Rectal smooth muscle tissue (tissue), 1 donor: ENCODE measurements at regions not wholly inside any gene's neighbourhood (a gene's known extent, or its start where the extent isn't known, plus 50 kb on each side); places are given as distances from the start of the nearest gene placed in this dataset.
"Not testable (repeated sequence)": the region's sequence is repeated elsewhere in the genome, so short reads cannot be mapped to it uniquely, and the experiment has no call there.

Source experiments
- H3K27ac ChIP-seq: one replicate; pipeline ENCODE4 v1.7.0; 2013; ENCODE audit warnings: low read depth, low read length, inconsistent platforms
- H3K27me3 ChIP-seq: one replicate; pipeline ENCODE4 v1.7.0; 2013; ENCODE audit warnings: low read length; ENCODE audit not compliant: control insufficient read depth, insufficient read depth
- H3K36me3 ChIP-seq: one replicate; pipeline ENCODE4 v1.7.0; 2013; ENCODE audit warnings: low read length; ENCODE audit not compliant: control insufficient read depth, insufficient read depth
- H3K4me1 ChIP-seq: one replicate; pipeline ENCODE4 v1.7.0; 2013; ENCODE audit warnings: low read length; ENCODE audit not compliant: control insufficient read depth, insufficient read depth
- H3K4me3 ChIP-seq: one replicate; pipeline ENCODE4 v1.7.0; 2013; ENCODE audit warnings: low read length
- H3K9ac ChIP-seq: one replicate; pipeline ENCODE4 v1.7.0; 2013; ENCODE audit warnings: low read length

DNA sequence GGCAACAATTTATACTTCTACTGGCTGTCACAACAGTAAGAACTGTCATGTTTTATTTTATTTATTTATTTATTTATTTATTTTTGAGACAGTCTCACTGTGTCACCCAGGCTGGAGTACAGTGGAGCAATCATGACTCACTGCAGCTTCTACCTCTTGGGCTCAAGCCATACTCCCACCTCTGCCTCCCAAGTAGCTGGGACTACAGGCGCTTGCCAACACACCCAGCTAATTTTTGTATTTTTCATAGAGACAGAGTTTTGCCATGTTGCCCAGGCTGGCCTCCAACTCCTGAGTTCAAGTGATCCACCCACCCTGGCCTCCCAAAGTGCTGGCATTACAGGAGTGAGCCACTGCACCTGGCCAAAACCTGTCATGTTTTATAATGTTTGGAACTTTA lies 255.1 kb upstream of the DUSP10 start:
- H3K27me3 ChIP-seq, H3K36me3 ChIP-seq, H3K4me1 ChIP-seq, H3K4me3 ChIP-seq, H3K27ac ChIP-seq, H3K9ac ChIP-seq: not testable (repeated sequence)

DNA sequence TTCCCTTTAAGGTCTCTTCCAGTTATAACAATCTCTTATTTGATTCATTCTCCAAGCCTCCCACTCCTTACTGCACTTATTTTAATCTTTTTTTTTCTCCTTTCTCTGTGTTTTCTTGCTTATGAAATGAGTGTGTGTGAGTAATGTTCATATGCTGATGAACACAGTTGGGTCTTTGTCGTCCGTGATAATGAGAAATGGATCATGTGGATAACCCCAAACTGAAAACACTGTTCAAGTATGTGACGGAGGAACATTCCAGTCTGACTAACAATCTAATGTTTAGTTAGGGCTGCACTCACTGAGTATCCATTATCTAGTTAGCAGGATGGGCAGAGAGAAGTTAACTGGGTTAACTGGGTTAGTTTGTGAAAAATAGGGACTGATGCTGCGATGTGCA lies 253.1 kb upstream of the DUSP10 start:
- H3K4me1 ChIP-seq = no peaks in the 10 kb centered on the region
- H3K9ac ChIP-seq = no peak overlapping the region
- H3K36me3 ChIP-seq = no peaks in the 10 kb centered on the region
- H3K27me3 ChIP-seq = no peaks in the 10 kb centered on the region
- no peak overlapping the region for H3K4me3 ChIP-seq
- H3K27ac ChIP-seq = no peak overlapping the region

DNA sequence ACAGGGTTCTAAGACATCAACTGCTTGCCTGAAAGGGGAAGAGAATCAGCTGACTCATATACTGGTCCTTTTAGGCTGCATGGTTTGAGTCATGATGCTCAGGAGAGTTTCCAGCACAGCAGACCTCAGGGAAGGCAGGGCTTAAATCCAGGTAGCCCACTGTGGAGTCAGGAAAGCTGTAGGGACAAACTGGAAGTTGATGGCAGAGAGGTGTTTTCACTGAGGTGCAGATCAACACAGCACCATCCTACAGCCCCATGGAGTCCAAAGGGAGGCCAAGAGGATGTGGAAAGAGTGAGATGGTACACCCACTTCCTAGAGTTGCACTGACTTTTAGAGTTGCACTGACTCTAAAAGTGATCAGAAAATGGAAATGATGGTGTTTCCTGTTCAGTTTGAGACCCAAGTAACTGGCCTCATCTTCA lies 252.4 kb upstream of the DUSP10 start:
- Histone ChIP-seq H3K4me3 (no peak overlapping the region), H3K9ac (no peak overlapping the region), H3K36me3 (no peaks in the 10 kb centered on the region), H3K4me1 (no peaks in the 10 kb centered on the region), H3K27me3 (no peaks in the 10 kb centered on the region), H3K27ac (no peak overlapping the region)

DNA sequence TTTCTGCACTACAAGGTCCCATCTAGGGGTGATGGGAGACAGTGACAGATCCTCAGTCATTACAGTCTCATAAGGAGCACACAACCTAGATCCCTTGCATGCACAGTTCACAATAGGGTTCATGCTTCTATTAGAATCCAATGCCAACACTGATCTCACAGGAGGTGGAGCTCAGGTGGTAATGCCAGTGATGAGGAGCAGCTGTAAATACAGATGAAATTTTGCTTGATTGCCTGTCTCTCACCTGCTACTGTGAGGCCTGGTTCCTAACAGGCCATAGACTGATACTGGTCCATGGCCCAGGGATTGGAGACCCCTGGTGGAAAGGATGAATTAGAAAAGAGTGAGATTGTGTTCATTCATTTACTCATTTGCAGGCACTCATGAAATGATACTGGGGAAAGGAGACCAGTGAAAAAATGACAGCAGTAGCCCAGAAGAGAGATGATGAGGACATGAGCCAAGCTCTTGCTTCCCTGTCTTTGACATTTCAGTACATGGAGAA lies 251.6 kb upstream of the DUSP10 start:
- Histone ChIP-seq H3K36me3 (no peaks in the 10 kb centered on the region), H3K27me3 (no peaks in the 10 kb centered on the region), H3K9ac (no peak overlapping the region), H3K27ac (no peak overlapping the region), H3K4me3 (no peak overlapping the region), H3K4me1 (no peaks in the 10 kb centered on the region)

DNA sequence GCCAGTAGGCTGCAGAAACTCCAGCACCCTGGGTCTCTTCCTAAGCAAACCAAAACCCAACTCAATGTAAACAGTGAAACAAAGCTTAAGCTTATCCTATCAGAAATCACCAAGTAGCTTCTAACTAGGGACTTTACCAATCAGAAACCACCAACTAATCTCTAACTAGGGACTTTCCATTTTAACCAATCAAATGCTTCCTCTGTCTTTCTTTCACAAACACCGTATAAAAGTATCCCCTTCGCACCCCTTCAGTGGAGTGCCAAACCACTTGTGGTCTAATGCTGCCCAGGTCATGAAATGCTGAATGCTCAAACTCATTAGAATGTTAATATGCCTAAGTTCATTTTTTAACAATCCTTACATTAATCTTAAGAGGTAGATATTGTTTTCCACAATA lies 250.5 kb upstream of the DUSP10 start:
- no peaks in the 10 kb centered on the region for H3K4me1 ChIP-seq
- H3K4me3 ChIP-seq = no peak overlapping the region
- no peak overlapping the region for H3K27ac ChIP-seq
- H3K36me3 ChIP-seq = no peaks in the 10 kb centered on the region
- no peak overlapping the region for H3K9ac ChIP-seq
- no peaks in the 10 kb centered on the region for H3K27me3 ChIP-seq

DNA sequence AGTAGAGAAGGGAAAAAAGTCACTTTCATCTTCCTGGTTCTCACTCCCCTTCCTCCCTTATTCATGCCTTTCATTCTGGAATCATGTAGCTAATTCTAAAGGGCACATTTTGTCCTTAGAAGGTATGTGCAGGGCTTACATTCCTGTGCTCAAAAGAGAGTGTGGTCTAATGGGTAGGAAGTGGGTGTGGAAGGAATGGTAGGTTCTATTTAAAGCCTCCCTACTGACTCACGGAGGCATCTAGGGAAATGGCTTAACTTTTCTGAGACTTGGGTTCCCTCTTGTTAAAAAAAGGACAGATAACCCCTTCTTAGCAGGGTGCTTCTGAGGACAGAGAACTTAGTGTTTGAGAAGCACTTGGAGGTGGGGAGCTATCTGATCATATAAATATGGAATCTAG lies 249.3 kb upstream of the DUSP10 start:
- Histone ChIP-seq H3K9ac (no peak overlapping the region), H3K27me3 (no peaks in the 10 kb centered on the region), H3K36me3 (no peaks in the 10 kb centered on the region), H3K4me1 (no peaks in the 10 kb centered on the region), H3K27ac (no peak overlapping the region), H3K4me3 (no peak overlapping the region)

DNA sequence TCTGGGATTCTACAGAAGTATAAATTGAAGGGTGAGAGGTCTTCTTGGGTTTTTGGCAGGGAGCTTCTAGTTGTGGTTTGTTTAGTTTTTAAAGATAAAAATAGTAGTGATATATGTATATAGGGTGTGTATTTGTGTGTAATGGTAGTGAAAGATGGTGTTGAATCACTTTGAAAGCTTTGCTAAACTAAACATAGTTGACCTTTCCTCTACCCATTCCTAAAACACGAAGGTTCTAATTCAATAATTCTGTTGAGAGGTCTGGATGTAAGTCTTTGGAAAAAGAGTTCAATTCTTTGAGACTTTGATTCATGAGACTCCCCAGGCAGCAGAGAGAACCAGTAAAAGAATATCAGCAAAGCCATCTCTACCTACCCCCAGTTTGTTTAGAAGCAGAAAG lies 247.9 kb upstream of the DUSP10 start:
- Histone ChIP-seq H3K4me1 (no peaks in the 10 kb centered on the region), H3K27me3 (no peaks in the 10 kb centered on the region), H3K4me3 (no peak overlapping the region), H3K27ac (no peak overlapping the region), H3K36me3 (no peaks in the 10 kb centered on the region), H3K9ac (no peak overlapping the region)

DNA sequence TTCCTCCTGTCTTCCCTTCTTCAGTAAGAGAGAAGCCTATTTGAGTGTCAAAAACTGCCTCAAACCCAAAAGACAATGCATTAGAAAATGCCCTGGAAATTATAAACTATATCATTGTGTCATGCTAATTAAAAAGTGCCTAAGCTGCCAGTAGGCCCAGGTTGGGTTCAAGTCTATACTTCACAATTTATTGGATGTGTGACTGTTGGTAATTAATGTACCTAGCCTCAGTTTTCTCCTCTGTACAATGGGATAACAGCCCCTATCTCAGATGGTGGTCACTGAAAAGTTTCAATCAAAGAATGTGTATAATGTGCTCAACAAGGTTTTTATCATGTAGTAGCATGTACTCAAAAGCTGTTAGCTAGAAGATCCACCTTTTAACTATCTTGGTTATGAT lies 246.9 kb upstream of the DUSP10 start:
- H3K9ac ChIP-seq = no peak overlapping the region
- no peaks in the 10 kb centered on the region for H3K4me1 ChIP-seq
- no peaks in the 10 kb centered on the region for H3K36me3 ChIP-seq
- no peak overlapping the region for H3K27ac ChIP-seq
- no peaks in the 10 kb centered on the region for H3K27me3 ChIP-seq
- no peak overlapping the region for H3K4me3 ChIP-seq

DNA sequence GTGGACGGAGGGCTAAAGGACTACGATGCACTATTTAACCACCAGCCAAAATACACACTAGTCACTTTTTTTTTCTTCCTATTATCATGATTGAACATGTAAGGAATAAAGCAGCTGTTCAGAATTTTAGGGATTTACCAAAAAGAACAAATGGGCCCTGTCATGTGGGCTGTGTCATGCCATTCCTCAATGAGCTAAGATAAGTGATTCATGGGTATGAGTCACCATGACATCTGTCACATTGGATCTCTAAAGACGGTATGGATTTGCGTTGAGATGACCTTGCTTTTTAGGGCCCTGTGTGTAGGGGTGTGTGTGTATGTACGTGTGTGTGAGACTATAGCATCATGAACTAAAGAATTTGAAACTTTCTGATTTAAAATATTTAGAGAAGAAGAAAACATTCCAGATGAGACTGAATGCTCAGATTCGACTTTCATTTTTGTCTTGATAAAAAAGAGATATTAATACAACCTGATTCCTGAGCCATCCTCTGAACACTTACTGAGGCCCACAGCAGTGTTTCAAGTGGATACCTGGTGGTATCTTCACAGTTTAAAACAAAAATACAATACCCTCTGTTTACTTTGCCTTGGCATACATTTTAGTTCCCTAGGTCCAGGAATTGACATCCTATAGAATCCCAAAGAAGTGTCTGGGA lies 246.1 kb upstream of the DUSP10 start:
- Histone ChIP-seq H3K4me3 (no peak overlapping the region), H3K36me3 (no peaks in the 10 kb centered on the region), H3K27me3 (no peaks in the 10 kb centered on the region), H3K9ac (no peak overlapping the region), H3K4me1 (no peaks in the 10 kb centered on the region), H3K27ac (no peak overlapping the region)

DNA sequence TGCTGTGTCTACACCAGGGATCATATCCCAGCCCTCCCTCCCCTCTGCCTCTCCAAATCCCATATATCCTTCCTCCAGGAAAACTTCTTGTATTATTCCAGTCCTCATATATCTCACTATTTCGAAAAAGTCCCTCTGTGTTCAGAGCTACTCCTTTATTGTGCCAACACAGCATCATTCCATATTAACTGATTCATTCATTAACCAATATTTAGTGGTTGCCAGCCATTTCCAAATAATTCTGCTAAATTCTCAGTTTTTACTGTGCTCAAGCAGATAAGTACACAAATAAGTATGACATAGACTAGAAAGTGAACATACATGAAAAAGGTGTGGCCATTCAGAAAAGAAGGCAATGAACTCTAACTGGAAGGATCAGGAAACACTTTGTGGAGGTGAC lies 241.6 kb upstream of the DUSP10 start:
- Histone ChIP-seq H3K27me3 (no peaks in the 10 kb centered on the region), H3K27ac (no peak overlapping the region), H3K4me3 (no peak overlapping the region), H3K9ac (no peak overlapping the region), H3K4me1 (no peaks in the 10 kb centered on the region), H3K36me3 (no peaks in the 10 kb centered on the region)

DNA sequence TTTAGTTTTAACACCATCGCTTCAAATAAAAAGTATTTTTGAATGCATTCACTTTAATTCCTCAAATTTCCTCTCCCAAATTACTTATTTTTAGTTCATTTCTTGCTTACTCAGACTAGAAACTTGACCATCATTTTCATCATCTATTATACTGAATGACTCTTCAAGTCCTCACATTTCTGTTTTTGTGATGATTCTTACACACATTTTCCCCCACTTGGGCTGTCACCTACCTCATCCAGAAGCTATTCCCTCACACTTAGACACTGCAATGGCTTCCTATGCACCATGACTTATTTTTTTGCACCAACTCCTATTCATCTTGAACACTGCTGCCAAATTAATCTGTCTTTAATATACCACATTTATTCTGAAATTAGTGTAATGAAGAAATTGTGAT lies 239.6 kb upstream of the DUSP10 start:
- H3K36me3 ChIP-seq = no peaks in the 10 kb centered on the region
- H3K9ac ChIP-seq = no peak overlapping the region
- H3K4me1 ChIP-seq = no peaks in the 10 kb centered on the region

DNA sequence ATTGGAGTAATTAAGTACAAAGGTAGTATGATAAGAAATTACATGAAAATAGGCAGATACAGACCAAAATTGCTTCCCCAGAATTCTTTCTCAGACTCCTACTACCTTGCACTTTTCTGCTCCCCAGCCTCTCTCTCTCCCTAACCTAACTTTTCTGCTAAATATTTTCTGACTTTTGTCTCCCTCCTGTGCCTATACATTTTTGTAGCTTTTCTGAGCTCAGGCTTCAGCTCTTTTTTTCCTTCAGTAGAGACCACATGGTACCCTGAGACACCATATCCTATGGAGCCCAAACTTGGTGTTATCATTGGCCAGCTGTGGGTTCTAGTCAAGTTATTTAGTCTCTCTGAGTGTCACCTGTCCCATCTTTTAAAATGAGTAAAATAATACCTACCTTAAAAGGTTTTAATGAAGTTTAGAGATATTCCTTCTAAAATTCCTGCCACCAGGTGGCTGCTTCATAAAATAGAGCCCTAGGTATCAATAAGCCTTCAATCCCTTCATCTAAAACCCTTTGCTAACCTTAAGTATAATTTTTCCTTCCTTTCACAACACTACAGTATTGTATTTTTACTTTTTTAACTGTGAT lies 237.6 kb upstream of the DUSP10 start:
- no peaks in the 10 kb centered on the region for H3K4me1 ChIP-seq
- H3K27ac ChIP-seq = no peak overlapping the region
- H3K9ac ChIP-seq = no peak overlapping the region

More for the DNA sequence above, 239.6 kb upstream of the DUSP10 start:
- Histone ChIP-seq H3K27ac (no peak overlapping the region), H3K4me3 (no peak overlapping the region), H3K27me3 (no peaks in the 10 kb centered on the region)

DNA sequence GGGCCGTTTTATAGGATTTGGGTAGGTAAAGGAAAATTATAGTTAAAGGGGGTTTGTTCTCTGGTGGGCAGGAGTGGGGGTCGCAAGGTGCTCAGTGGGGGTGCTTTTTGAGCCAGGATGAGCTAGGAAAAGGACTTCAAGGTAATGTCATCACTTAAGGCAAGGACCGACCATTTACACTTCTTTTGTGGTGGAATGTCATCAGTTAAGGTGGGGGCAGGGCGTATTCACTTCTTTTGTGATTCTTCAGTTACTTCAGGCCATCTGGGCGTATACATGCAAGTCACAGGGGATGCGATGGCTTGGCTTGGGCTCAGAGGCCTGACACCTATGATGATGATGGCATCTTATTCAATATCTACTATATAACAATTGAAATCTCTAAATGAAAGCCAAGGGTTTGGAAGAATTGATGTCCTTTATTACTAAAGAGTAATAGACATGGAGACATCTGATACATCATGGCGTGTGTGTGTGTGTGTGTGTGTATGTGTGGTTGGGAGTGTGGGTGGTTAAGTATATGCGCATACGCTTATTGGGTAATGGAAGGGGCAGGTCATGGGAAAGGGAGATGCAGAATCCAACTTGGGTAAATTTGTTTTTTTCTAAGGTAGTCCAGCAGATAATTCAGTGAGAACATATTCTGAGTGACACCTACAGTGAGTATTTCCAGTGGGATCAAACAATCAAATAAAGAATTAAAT lies 236.9 kb upstream of the DUSP10 start:
- not testable (repeated sequence) for H3K27me3 ChIP-seq, H3K4me1 ChIP-seq, H3K9ac ChIP-seq, H3K27ac ChIP-seq, H3K36me3 ChIP-seq, H3K4me3 ChIP-seq

More for the DNA sequence above, 237.6 kb upstream of the DUSP10 start:
- H3K36me3 ChIP-seq = no peaks in the 10 kb centered on the region
- no peaks in the 10 kb centered on the region for H3K27me3 ChIP-seq
- no peak overlapping the region for H3K4me3 ChIP-seq
